HG03025 (cell line): ENCODE measurements at regions not wholly inside any gene's neighbourhood (a gene's known extent, or its start where the extent isn't known, plus 50 kb on each side); places are given as distances from the start of the nearest gene placed in this dataset.
A peak's percentile ranks its signal among the peaks of the same experiment; 100 is the strongest.

ENCODE experiments used
- ATAC-seq: cut with Tn5 transposase; IDR thresholded peaks from one replicate; pipeline ENCODE4 v1.9.1; 2021; ENCODE audit warnings: mild to moderate bottlenecking, moderate library complexity; ENCODE audit not compliant: unreplicated experiment, low FRiP score

DNA sequence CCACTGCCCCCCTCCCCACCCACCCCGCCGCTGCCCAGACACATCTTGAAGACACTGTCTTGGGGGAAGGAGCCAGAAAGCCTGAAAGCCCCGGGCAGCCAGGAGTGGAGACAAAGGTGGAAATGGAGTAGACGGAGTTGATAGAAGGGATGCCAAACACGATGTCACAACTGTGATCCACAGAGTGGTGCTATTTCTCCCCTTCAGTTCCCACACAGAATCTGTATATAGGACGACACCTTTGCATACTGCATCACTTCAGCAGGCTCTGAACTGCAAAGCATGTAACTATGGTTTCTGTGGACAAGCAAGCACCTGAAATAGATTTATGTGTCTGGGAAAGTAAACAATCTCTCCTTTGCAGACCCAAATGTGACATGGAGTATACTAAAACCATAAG, 56.4 kb upstream of the F13A1 start:
- ATAC-seq, result no peak

DNA sequence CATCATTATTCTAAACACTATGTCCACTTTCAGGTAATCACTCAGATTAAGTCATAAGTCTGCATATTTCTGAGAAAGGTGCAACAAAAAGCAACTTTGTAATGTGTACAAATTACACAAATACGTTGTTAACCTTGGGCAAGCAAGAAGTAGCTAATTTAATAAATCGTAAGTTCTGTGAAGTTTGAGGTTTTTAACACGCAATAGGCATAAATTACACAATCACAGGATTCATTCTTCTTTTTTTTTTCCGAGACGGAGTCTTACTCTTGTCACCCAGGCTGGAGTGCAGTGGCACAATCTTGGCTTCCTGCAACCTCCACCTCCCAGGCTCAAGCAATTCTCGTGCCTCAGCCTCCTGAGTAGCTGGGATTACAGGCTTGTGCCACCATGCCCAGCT, 57.2 kb upstream of the F13A1 start:
- ATAC-seq, result no peak

DNA sequence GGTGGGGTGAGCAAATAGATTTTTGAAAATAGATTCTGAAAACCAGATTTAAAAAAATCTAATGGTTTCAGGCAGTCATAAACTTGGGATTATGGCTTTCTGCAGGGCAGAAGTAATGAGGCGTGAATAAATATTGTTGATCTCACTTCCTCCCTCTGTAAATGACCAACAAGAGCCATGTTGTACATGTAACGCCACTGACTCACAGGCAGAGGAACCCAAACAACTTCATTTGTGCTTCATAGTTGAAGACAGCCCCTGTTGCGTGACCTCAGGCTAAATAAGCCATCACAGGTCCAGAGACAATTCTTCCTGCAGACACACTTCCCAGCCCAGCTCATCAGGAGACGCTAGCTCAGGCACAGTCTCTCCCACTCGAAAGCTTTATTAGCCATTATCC, 59.1 kb upstream of the F13A1 start:
- ATAC-seq, result no peak

DNA sequence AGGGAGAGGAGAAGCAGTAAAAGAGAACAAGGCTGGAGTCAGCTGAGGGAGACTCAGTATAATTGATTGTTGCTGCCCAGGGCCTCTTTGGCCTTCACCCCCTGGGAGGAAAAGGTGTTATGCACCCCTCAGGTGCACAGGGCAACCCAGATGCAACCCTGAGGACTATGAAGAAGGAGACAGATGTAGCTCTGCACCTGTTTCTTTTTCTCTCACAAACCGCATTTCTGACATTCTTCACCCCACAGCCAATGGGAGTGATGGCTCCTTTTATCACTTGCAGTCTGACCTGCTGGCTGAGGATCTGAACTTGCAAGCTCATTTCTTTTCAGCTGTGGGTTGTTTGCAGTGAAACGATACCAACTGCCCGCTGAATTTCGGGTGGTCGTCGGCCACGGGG, 64.1 kb upstream of the F13A1 start:
- no peak for ATAC-seq

DNA sequence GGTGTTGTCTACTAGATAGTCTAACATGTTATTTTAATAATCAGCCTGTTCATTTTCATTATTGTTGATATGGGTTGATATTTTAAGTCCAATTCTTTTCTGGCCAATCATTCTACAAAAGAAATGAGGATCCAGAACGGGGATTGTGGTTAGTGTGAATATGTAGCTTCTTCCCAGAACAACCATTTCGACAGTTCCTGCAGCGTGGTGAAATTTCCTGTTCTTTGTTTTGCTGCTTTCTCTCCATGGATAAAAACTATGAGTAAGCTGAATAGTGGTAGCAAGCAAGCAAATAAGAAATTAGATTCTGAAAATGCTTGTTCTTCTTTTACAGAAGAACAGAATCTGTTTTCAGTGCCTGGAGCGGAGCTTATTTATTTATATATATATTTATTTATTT, 65.5 kb upstream of the F13A1 start:
- no peak for ATAC-seq

DNA sequence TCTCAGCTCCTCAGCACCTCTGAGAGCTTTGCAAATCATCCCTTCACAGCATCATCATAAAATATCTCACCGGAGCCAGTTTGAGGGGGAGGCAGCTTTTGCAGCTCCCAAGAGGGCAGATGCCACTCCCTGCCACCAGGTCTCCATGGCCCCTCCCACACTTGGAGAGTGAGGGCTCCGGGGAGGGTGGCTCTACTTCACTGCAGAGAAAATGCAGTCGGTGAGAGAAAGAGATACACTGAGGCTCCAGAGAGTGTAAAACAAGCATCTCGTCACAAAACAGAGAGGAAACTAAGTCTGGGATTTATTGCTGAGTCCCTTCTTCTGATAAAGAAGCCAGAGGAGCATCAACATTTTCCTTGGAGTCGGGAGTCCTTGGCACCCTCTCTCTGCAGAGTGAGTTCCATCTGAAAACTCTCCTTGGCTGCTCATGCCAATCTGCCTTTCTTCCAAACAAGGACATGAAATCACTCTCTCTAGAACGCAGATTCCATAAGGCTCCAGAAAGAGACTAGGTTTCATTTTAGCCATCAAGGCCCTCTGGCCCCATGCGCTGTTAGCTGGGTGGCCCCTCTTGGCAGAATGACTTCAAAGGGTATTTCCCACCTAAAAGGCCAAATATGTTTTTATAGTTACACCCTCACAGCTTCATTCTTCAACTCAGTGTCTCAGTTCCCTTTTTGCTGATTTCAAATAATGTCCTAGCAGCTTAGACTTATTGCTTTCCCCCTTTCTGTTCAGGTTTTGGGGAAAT, 70.6 kb upstream of the F13A1 start:
- ATAC-seq, result peak; percentile 74

DNA sequence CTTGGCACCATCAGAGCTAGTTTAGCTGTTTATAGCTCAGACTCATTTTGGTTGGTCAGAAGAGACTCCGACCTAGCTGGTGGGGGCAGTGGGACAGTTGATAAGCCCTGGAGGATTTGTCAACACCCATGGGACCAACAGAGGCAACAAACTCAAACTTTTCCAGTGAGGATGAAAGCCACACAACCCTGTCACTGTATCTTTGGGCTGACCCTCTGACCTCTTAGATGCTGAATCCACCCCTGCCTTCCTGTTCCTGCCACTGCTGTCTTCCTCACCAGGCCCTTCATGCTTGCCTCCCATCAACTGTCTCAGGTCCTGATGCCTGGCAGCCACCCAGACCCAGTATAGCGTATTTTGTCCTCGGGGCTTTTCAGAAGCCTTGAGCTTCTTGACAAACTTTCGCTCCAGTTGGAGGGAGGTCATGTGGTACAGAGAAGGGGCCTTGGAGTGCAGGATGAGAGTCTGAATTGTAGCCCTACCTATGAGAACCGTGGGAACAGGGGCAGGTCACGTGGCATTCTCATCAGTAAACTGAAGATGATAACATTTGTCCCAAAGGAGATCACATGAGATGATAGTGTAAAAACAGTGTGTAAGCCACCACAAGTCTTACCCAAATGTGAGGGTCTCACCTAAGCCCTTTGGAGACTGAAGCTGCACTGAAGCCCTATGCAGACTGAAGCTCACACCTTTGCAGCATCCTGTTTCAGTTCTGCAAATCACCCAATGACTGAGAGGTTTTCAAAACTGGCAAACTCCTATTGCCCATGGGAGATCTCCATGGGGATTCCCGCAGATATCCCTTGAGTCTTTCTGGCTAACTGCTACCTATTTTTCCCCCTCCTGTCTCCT, 72.0 kb upstream of the F13A1 start:
- ATAC-seq, result peak; percentile 51

DNA sequence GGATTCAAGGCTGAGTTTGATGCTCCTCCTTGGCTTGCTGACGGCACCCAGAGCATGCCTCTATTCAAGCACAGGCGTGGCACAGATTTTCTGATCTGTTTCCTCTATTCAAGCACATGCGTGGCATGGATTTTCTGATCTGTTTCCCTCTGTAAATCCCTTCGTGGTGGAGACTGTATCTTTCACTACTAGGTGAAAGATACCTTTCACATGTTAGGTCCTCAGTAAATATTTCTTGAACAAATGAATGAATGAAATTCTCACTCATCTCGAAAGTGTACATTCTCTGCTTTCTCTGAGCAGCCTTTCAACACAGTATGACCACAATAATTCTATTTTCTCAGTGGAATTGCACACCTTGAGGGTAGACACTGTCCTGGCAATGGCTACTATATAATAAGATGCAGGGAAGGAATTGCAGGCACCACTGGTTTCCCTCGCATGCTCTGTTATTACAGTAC, 72.6 kb upstream of the F13A1 start:
- peak; percentile 12 for ATAC-seq

DNA sequence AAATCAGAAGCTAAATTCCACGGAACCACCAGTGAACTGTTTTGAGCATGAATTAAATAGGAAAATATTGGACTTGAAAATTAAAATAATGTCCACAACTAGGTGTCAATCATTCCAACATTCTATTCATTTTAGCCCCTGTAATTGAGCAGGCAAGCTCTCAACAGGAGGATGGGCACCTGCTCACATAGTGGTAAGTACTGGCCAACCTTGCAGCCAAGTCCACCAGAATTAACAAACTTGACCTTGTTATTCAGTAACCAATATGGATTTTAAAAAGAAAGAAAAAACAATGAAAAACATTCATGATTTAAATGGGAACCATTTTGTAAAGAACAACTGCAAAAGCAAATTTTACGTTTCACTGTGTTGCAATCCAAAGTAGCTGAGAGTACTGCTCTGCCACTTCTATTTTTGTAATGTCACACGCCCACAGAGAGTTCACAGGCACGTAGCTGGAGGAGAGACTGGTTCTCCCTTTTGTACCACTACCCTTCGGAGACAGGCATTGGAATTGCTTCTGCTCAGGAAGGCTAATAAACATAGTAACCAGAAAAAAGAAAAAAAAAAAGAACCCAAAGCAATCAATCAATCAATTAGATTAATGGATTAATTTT, 75.2 kb upstream of the F13A1 start:
- no peak for ATAC-seq

DNA sequence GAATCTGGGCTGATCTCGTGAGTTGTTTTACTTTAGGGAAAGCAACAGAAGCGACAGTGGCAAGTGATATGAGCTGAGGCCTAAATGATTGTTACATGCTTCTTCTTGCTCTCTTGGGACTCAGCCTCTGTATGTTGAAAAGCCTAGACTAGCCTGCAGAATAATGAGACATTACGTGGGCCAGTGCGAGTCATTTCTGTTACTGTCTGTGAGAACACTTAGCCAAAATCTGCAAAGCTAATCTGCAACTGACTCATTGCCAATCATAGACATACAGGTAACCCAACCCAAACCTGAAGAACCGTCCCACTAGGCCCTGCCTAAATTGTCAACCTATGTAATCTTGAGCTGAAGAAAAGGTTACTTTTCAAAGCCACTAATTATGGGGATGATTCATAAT, 77.4 kb upstream of the F13A1 start:
- ATAC-seq, result no peak

DNA sequence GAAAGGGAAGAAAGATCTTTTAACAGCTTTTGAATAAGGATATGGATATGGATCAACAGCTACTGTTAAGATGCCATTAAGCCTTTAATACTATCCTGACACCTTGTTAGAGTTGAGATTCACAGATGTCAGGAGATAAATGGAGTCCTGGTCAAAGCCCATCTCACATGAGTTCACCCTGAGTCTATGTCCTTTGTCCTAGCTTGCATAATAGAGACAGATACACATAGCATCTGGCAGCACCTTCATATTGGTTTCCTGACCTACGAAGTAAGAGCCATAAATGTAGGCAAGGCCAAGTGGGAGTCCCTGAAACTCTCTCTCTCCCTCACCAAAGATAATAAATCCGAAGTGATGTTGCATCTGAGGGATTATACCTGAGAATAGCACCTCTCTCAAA, 79.1 kb upstream of the F13A1 start:
- no peak for ATAC-seq

DNA sequence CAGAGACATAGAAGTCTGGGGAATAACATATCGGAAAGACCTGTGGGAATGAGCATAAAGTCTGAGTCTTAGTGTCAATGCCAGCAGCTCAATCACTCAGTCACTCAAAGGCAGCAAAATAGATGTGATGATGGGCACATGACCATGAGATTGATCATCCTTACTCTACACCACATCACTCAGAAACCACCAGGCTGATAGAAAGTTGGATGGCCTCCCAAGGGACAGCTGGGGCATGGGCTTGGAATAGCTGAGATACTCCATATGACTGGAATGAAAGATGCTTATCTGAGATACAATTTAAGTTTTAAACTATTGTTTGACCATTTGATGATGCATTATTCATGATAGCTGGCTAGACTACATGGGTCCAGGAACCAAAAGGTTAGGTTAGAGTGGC, 80.9 kb upstream of the F13A1 start:
- no peak for ATAC-seq

DNA sequence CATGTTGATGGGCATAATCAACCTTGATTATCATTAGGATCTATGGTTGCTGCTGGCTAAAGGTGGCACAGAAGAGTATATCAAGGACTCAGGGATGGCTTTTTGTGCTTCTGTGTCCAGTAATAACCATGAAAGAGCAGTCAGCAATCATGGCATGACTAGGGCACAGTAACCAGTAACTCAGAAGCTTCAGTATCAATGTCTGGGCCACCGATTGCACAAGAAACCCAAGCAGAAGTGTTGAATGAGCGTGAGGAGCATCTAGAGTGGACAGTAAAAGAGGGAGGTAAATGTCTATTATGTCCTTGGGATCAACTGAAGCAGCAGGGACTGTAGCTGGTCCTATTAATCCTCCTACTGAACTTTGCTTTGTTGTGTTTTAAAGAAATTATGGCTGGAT, 81.5 kb upstream of the F13A1 start:
- no peak for ATAC-seq

DNA sequence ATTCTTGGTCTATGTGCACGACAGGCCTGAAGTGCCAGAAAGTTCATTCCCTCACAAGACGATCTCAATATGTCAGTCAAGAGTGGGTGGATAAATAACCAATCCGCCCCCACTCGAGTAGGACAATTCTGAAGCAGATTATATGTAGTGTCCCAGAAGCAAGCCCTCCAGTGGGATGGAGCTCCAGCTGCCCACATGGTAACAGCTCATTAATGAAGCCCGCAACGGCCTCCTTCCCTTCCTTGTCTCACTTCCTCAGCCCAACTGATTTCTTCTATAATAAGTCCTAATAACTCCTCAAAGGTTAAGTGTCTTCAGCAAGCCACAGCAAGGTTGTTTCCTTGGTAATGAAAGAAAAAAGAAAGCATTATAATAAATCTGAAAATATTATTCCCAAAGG, 82.1 kb upstream of the F13A1 start:
- ATAC-seq, result no peak

DNA sequence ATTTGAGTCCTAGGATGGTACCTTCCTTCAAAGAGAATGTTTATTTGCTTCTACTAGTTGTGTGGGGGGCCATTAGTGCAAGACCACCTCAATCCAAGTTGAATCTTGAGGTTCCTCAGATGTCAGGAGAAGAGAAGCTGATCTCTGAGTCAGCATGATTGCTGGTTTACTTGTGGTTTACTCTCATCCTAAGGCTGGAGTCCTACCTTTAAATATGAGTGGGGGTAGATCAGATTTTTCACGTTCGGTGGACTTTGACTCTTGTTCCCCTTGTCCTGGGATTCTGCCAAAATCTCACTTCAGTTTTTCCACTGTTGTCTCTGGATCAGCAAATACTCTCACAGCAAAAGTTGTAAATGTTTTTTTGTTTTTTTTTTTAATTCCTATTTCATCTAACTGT, 84.6 kb upstream of the F13A1 start:
- no peak for ATAC-seq

DNA sequence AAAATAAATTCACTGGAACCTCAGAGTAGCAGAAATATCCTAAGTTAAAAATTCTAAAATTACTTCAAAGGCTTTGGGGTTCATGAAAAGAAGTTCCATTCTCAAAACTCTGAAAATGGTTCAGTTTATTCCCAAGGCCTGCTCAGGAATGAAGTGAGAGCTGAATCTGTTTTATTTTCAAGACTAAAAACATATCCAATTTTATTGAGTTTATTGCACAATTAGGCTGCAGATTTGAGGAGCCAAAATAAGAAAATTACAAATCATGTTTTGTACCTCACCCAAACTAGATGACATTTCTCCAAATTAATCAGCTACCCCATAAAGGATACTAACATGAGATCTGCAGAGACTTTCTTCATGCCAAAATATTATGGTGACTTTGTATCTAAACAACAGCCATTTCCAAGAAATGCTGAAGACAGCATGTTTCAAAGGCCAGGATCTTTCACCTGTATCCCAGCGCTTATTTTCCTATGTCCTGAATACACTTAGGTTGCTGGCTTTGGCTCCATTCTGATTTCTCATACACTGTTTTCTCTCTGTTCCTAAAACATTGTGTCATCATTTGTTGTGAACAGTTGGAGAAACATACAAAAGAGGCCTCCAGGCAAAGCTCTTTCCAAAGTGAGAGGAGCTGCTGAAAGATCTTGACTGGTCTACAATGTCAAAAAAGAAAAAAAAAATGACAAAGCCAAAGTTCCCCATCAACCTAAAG, 85.7 kb upstream of the F13A1 start:
- ATAC-seq, result no peak

DNA sequence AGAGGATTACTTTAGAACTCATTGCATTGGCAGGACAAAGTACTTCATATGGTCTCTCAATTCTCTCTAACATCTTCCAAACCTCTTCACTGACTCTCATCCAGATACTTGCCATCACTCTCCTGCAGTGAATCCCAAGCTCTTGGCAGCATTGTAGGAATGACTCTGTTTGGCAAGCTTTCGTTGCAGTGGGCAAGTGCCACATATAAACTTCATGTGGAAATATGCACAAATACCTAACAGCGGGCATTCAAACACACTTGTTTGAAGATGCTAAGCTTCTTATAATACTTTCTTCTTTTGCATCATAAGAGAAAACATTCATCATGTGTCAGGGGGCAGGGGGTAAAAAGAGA, 86.2 kb upstream of the F13A1 start:
- ATAC-seq, result no peak

DNA sequence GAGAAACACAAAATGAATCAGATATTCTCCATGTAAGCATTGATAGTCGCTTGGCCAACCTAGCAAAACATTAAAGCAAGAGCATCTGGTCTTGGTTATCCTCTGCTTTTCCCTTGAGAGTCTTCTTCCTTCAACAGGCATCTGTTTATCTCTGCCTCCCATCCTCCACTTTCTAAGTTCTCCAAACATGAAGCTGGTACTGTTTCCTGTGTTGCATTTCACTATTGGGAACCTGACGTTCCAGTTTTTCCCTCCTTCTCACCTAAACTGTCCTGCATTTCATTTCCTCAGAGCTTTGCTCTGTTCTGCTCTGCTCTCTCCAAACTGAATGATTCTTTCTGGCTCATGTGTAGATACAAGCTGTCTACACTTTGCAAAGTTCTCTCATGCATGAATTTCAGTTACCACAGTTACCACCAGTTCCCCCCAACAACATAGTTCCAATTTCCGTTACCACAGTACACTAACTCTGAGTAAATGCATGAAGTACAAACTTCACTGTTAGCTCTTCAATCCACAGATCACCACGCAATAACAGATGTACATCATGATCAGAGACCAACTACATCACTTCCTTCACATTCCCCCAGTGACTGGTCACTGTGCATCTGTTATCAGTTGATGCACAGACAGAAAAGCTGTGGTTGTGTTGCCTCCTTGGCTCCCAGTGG, 86.7 kb upstream of the F13A1 start:
- peak; percentile 99 for ATAC-seq

DNA sequence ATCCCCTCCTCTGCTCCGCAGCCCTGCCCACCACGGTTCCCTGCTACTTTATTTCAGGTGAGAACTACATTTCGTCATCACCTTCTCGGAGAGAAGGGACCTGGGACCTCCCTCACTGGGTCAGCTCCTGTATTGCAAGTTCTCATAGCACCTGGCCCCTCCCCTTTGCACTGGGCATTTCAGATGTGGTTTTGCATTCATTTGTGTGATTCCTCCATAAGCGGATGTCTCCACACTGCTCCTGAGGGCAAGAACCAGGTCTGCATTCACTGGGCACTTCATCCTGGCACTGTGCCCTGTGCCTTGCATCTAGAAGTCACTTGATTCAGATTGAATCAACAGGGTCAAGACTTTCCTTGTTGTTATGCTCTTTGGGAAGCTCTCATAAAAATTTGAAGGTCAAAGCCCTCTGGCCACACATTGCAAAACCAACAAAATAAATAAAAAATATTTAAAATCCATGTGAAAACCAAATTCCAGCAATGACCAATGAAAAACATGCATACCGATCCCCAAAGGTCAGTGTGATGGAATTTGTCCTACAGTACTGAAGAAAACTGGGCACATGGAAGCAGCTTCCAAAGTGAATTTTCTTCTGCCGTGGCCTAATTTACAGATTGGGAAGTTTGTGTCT, 89.1 kb upstream of the F13A1 start:
- no peak for ATAC-seq

DNA sequence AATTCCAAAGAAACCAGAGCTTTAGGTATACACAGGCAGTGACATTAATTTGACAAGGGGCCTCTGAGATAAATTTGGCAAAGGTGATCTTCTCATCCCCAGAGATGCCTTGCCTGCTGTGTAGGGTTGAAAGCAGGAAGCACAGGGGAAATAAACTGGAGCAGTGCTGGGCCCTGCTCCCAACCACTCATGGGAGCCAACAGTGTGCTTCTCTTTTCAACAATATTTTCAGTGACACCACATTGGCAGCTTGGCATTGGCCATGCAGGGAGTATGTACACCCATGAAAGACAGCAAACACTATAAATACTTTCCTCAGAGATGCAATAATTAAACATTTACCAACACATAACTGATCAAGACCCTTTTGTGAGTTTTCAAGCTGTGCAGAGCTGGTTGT, 90.7 kb upstream of the F13A1 start:
- no peak for ATAC-seq
